Gastrocnemius medialis (tissue), 4 donors: ENCODE measurements at regions not wholly inside any gene's neighbourhood (a gene's known extent, or its start where the extent isn't known, plus 50 kb on each side); places are given as distances from the start of the nearest gene placed in this dataset.

ENCODE experiments used
- ATAC-seq, 2 donors: fragments of 150-250 bp; one replicate each; pipeline ENCODE4 v1.9.1; 2016
- DNase-seq, 2 donors: peaks; one replicate each; pipeline ENCODE4 v3.0.0-alpha.2; 2019
- H3K27ac ChIP-seq, 4 donors: fragments of 200-600 bp; sonication (generic); 1 replicate in 1 of 4; 2 replicates in 3 of 4; pipeline ENCODE4 v1.5.1; 2016 to 2018; ENCODE audit warnings: mild to moderate bottlenecking in 2 of 4, moderate library complexity in 1 of 4
- H3K27me3 ChIP-seq, 3 donors: fragments of 200-600 bp; sonication (generic) in 2 of 3; 1 replicate in 1 of 3; 2 replicates in 2 of 3; pipeline versions ENCODE4 v1.5.1 to v1.6.0; 2016 to 2019; ENCODE audit warnings: mild to moderate bottlenecking in 1 of 3, moderate library complexity in 1 of 3
- H3K36me3 ChIP-seq, 2 donors: fragments of 200-600 bp; sonication (generic) in 1 of 2; one replicate each; pipeline ENCODE4 v1.5.1; 2017 to 2018
- H3K4me1 ChIP-seq, 2 donors: fragments of 200-600 bp; sonication (generic) in 1 of 2; one replicate each; pipeline ENCODE4 v1.5.1; 2016 to 2017; ENCODE audit warnings: mild to moderate bottlenecking in 2 of 2
- H3K4me3 ChIP-seq, 4 donors: fragments of 200-600 bp; sonication (generic) in 3 of 4; 1 replicate in 1 of 4; 2 replicates in 3 of 4; pipeline ENCODE4 v1.5.1; 2016 to 2019; ENCODE audit warnings: mild to moderate bottlenecking in 2 of 4
- H3K9me3 ChIP-seq, 3 donors: fragments of 200-600 bp; sonication (generic) in 2 of 3; 1 replicate in 1 of 3; 2 replicates in 2 of 3; pipeline ENCODE4 v1.5.1; 2016 to 2019
- POLR2A ChIP-seq, 2 donors: fragments of 450-650 bp; IDR thresholded peaks; one replicate each; pipeline ENCODE4 v1.6.1; 2017; ENCODE audit warnings: antibody characterized with exemption in 2 of 2, mild to moderate bottlenecking in 2 of 2, moderate library complexity in 2 of 2
- in situ Hi-C, 4 donors: fragments of 200-750 bp; cut with MboI; loops; one replicate each; pipeline versions ENCODE4 v1.15.0 to v1.8.0; 2017; ENCODE audit warnings: low sequenced_read_pairs in 4 of 4
- intact Hi-C: fragments of 100-400 bp; cut with DNase I; formaldehyde crosslinking; loops from one replicate; pipeline ENCODE4 v1.15.1; 2023; ENCODE audit warnings: low total_unique reads
- TF ChIP-seq, protein P1 (sequence below), 5 experiments: fragments of 450-650 bp in 3 of 5; fragments of 200-600 bp in 2 of 5; sonication (generic) in 2 of 5; IDR thresholded peaks in 4 of 5; conservative IDR thresholded peaks in 1 of 5; 1 replicate in 4 of 5; 2 replicates in 1 of 5; pipeline ENCODE4 v1.5.1; 2016 to 2019; ENCODE audit warnings: antibody characterized with exemption in 5 of 5, mild to moderate bottlenecking in 3 of 5, moderate library complexity in 3 of 5

DNA sequence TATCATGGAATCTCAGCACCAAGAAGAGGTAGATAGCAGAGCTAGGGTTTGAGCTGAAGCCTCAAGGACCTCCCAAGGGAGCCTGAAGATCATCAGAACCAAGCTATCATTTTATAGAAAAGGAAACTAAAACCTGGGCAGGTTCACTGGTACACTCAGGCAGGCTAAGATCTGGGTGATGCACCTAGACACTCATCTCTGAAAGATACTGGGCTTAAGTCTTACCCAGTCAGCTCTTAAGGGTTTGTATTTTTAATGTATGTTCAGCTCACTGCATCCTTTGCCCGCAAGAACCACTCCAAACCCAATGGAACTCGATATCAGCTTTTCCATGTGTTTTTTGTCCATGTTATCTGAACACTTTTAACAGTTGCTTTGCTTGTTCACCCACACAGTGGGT lies 78.0 kb upstream of the SLC22A16 start:
- ATAC-seq (no peak), DNase-seq (no peak)
- Histone ChIP-seq H3K4me3 (no peak overlapping the region), H3K36me3 (no peaks in the 10 kb centered on the region), H3K9me3 (no peaks in the 10 kb centered on the region), H3K4me1 (no peaks in the 10 kb centered on the region), H3K27me3 (no peaks in the 10 kb centered on the region), H3K27ac (no peak overlapping the region)
- intact Hi-C loops (no loop called here), in situ Hi-C loops (no loop called here)
- TF ChIP-seq POLR2A (IDR thresholded peaks at IDR 0.05), result no peak
- TF ChIP-seq, protein P1, sequence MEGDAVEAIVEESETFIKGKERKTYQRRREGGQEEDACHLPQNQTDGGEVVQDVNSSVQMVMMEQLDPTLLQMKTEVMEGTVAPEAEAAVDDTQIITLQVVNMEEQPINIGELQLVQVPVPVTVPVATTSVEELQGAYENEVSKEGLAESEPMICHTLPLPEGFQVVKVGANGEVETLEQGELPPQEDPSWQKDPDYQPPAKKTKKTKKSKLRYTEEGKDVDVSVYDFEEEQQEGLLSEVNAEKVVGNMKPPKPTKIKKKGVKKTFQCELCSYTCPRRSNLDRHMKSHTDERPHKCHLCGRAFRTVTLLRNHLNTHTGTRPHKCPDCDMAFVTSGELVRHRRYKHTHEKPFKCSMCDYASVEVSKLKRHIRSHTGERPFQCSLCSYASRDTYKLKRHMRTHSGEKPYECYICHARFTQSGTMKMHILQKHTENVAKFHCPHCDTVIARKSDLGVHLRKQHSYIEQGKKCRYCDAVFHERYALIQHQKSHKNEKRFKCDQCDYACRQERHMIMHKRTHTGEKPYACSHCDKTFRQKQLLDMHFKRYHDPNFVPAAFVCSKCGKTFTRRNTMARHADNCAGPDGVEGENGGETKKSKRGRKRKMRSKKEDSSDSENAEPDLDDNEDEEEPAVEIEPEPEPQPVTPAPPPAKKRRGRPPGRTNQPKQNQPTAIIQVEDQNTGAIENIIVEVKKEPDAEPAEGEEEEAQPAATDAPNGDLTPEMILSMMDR (IDR thresholded peaks at IDR 0.05 in 4 of 5, conservative IDR thresholded peaks at IDR 0.05 in 1 of 5), result no peak

DNA sequence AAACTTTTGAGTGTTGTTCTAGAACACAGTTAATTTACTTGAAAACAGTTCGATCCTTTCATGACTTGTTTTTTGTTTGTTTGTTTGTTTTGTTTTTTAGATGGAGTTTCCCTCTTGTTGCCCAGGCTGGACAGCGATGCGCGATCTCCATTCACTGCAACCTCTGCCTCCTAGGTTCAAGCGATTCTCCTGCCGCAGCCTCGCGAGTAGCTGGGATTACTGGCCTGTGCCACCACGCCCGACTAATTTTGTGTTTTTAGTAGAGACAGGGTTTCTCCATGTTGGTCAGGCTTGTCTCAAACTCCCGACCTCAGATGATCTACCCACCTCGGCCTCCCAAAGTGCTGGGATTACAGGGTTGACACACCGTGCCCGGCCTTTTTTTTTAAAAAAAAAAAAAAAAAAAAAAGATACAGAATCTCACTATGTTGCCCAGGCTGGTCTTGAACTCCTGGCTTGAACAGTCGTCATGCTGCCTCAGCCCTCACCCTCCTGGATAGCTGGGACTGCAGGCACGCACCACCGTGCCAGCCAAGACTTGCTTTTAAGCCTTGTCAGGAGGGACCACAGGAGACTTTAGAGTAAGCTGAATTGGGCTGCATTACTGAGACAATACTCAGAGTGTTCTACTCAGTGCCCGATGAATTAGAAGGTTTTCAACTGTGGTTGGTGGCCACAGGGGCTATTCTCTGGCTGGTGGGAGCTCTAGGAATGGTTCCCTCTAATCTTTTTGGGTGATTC lies 76.7 kb upstream of the SLC22A16 start:
- H3K36me3 ChIP-seq, result no peaks in the 10 kb centered on the region
- no peak overlapping the region for H3K27ac ChIP-seq
- TF ChIP-seq, protein P1 (IDR thresholded peaks at IDR 0.05 in 4 of 5, conservative IDR thresholded peaks at IDR 0.05 in 1 of 5), result no peak
- TF ChIP-seq POLR2A (IDR thresholded peaks at IDR 0.05), result no peak
- intact Hi-C loops (no loop called here), in situ Hi-C loops (no loop called here)
- H3K4me3 ChIP-seq, result no peak overlapping the region
- no peaks in the 10 kb centered on the region for H3K9me3 ChIP-seq
- no peak for DNase-seq
- no peaks in the 10 kb centered on the region for H3K4me1 ChIP-seq
- no peak for ATAC-seq
- H3K27me3 ChIP-seq, result no peaks in the 10 kb centered on the region

DNA sequence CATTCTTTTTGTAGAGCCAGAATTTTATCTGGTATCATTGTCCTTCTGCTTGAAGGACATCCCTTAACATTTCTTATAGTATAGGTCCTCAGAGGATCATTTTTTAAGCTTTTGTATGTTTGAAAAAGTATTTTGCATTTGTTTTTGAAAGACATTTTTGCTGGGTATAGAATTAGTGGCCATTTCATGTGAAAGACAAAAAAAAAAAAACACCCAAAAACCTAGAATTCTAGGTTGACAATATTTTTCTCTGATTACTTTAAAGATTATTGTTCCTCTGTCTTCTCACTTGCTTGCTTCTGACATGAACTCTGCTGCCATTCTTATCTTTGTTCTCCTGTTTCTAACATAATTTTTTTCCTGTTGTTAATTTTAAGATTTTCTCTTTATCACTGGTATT lies 75.7 kb upstream of the SLC22A16 start:
- H3K9me3 ChIP-seq, result no peaks in the 10 kb centered on the region
- H3K36me3 ChIP-seq, result no peaks in the 10 kb centered on the region
- in situ Hi-C loops, result no loop called here
- intact Hi-C loops, result no loop called here
- TF ChIP-seq POLR2A (IDR thresholded peaks at IDR 0.05), result no peak
- TF ChIP-seq, protein P1 (IDR thresholded peaks at IDR 0.05 in 4 of 5, conservative IDR thresholded peaks at IDR 0.05 in 1 of 5), result no peak
- H3K4me3 ChIP-seq, result no peak overlapping the region
- DNase-seq (no peak), ATAC-seq (no peak)
- no peaks in the 10 kb centered on the region for H3K4me1 ChIP-seq
- no peak overlapping the region for H3K27ac ChIP-seq
- no peaks in the 10 kb centered on the region for H3K27me3 ChIP-seq

DNA sequence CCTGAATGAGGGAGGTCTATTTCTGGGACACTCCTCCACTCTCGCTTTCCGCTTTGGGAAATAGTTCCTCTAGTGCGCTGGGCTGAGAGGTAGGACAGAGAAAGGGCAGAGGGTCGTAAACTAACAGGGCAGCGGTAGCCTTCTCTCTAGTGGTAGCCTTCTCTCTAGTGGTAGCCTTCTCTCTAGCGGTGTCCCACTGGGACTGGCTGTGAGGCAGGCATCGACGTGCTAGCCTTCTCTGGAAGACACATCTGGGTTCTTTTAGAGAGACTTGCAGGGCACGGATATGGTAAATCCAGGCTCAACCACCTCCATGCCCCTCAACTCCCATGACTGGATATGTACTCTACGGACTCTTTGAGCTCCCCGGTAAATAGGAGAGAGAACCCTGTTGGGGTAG lies 74.7 kb upstream of the SLC22A16 start:
- H3K36me3 ChIP-seq, result no peaks in the 10 kb centered on the region
- TF ChIP-seq POLR2A (IDR thresholded peaks at IDR 0.05), result no peak
- TF ChIP-seq, protein P1 (IDR thresholded peaks at IDR 0.05 in 4 of 5, conservative IDR thresholded peaks at IDR 0.05 in 1 of 5), result no peak
- no peak overlapping the region for H3K4me3 ChIP-seq
- no peak overlapping the region for H3K27ac ChIP-seq
- DNase-seq (no peak), ATAC-seq (no peak)
- H3K9me3 ChIP-seq, result no peaks in the 10 kb centered on the region
- in situ Hi-C loops, result no loop called here
- H3K4me1 ChIP-seq, result no peaks in the 10 kb centered on the region
- no peaks in the 10 kb centered on the region for H3K27me3 ChIP-seq
- intact Hi-C loops, result no loop called here

DNA sequence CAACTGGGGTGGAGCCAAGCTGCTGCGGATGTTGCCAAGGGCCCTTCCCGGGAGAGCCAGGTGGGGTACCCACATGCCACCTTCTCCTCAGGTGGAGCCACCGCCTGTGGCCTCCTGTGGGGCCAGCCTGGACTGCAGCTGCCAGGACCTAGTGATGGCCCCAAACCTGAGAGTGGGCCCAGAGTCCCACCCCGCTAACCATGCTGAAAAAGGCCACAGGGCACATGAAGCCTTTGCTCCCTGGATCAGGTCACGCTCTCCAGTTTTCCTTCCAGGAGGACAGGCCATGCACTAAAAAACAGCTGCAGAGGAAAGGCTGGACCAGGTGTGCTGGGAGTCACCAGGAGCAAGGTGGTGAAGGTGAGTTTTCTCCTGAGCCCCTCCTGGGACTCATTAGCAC lies 73.9 kb upstream of the SLC22A16 start:
- Histone ChIP-seq H3K27me3 (no peaks in the 10 kb centered on the region), H3K4me3 (no peak overlapping the region), H3K9me3 (no peaks in the 10 kb centered on the region), H3K36me3 (no peaks in the 10 kb centered on the region), H3K27ac (no peak overlapping the region), H3K4me1 (no peaks in the 10 kb centered on the region)
- intact Hi-C loops (no loop called here), in situ Hi-C loops (no loop called here)
- TF ChIP-seq, protein P1 (IDR thresholded peaks at IDR 0.05 in 4 of 5, conservative IDR thresholded peaks at IDR 0.05 in 1 of 5), result no peak
- DNase-seq (no peak), ATAC-seq (no peak)
